ENCODE measurements at regions not wholly inside any gene's neighbourhood (a gene's known extent, or its start where the extent isn't known, plus 50 kb on each side); places are given as distances from the start of the nearest gene placed in this dataset.

DNA sequence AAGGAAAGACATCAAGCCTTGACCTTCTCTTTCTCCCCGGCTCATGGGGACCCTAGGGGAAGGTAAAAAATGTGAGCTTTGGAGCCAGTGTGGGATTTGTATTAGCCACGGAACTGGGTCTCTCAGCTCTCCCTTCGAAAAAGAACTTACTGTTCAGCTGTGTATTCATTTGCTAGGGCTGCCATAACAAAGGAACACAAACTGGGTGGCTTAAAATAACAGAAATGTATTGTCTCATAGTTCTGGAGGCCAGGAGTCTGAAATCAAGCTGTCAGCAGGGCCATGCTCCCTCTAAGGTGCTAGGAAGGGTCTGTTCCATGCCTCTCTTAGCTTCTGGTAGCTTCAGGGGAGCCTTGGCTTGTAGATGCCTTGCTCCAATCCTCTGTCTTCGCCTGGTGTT lies 83.5 kb upstream of the SLC2A1 start:
- Histone ChIP-seq H3K4me1 (ENCODE audit: control insufficient read depth, insufficient read depth, low read length) (0 out of 2 replicates have a peak, but pooled peaks cover 6% of the 10 kb centered on the region), H3K9me3 (ENCODE audit: control insufficient read depth, insufficient read depth, low read length) (no peaks in the 10 kb centered on the region), H3K4me3 (ENCODE audit: low read depth, low read length) (no peak overlapping the region), H3K36me3 (ENCODE audit: control insufficient read depth, insufficient read depth, low read length) (no peaks in the 10 kb centered on the region), H3K27ac (ENCODE audit: low read depth, low read length) (no peak overlapping the region), H3K9ac (ENCODE audit: low read depth, low read length) (no peak overlapping the region), H3K27me3 (ENCODE audit: control insufficient read depth, insufficient read depth, low read length) (no peaks in the 10 kb centered on the region)

DNA sequence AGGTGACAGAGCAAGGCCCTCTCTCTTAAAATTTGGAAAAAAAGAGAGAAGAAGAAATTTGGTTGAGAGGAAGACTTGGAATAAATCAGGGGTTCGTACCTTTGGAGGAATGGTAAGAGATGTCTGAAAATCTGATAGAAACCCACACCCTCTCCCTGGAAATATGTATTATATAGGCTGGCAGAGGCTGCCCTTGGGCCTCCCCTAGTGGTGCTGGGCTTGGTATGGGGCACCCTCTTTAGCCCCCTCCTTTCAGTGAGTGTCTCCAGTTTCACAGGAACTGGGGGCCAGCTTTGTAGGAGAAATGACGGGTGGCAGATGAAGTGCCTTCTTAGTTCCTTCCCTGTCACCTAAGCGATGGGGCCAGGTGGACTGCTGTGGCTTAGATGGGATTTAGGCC lies 82.9 kb upstream of the SLC2A1 start:
- Histone ChIP-seq H3K27me3 (ENCODE audit: control insufficient read depth, insufficient read depth, low read length) (no peaks in the 10 kb centered on the region), H3K9ac (ENCODE audit: low read depth, low read length) (no peak overlapping the region), H3K9me3 (ENCODE audit: control insufficient read depth, insufficient read depth, low read length) (no peaks in the 10 kb centered on the region), H3K36me3 (ENCODE audit: control insufficient read depth, insufficient read depth, low read length) (no peaks in the 10 kb centered on the region), H3K4me3 (ENCODE audit: low read depth, low read length) (no peak overlapping the region), H3K27ac (ENCODE audit: low read depth, low read length) (no peak overlapping the region), H3K4me1 (ENCODE audit: control insufficient read depth, insufficient read depth, low read length) (0 out of 2 replicates have a peak, but pooled peaks cover 6% of the 10 kb centered on the region)

DNA sequence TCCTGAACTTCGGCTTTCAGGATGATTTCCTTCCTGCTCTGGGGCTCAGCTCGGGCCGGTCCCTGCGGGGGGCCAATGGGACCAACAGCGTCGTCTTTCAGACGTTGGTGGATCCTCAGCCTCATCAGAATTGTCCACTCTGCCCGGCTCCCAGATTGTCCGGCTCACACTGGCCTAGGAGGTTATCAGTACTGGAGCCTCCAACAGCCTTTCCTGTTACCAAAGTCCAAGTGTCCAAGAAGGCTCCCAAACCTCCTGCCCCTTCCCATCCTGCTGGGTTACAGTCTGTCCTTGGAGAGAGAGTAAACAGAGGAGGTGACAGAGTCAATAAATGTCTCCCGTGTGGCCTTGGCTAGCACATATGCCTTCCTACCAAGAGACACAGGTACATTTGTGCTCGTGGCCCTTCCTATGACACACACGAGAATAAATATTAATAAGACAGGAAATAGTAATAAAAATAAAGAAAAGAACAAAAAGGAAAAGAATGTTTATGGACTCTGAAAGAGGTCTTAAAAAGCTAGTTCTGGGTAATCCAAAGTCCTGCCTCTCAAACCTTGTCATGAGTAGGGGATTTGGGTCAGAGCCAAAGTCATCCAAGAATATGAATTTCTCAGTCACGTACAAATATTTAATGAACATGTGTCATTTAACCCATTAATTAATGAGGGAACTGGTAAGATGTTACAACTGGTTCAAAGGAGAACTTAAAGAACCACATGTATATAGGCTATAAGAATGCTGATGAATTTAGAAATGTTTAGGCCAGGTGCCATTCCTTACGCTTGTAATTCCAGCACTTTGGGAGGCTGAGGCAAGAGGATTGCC lies 80.8 kb upstream of the SLC2A1 start:
- no peak overlapping the region for H3K27ac ChIP-seq (ENCODE audit: low read depth, low read length)
- H3K4me1 ChIP-seq (ENCODE audit: control insufficient read depth, insufficient read depth, low read length), result peaks cover 11% of the 10 kb centered on the region; the same call in 1 of the 2 replicates
- H3K9ac ChIP-seq (ENCODE audit: low read depth, low read length), result no peak overlapping the region
- no peaks in the 10 kb centered on the region for H3K36me3 ChIP-seq (ENCODE audit: control insufficient read depth, insufficient read depth, low read length)
- no peak overlapping the region for H3K4me3 ChIP-seq (ENCODE audit: low read depth, low read length)
- no peaks in the 10 kb centered on the region for H3K9me3 ChIP-seq (ENCODE audit: control insufficient read depth, insufficient read depth, low read length)
- H3K27me3 ChIP-seq (ENCODE audit: control insufficient read depth, insufficient read depth, low read length), result no peaks in the 10 kb centered on the region

- Histone ChIP-seq H3K4me3 (ENCODE audit: low read depth, low read length) (no peak overlapping the region), H3K27ac (ENCODE audit: low read depth, low read length) (no peak overlapping the region), H3K9ac (ENCODE audit: low read depth, low read length) (no peak overlapping the region), H3K4me1 (ENCODE audit: control insufficient read depth, insufficient read depth, low read length) (peaks cover 11% of the 10 kb centered on the region; the same call in 1 of the 2 replicates), H3K27me3 (ENCODE audit: control insufficient read depth, insufficient read depth, low read length) (no peaks in the 10 kb centered on the region), H3K9me3 (ENCODE audit: control insufficient read depth, insufficient read depth, low read length) (no peaks in the 10 kb centered on the region), H3K36me3 (ENCODE audit: control insufficient read depth, insufficient read depth, low read length) (no peaks in the 10 kb centered on the region)
Measured at GRCh38 chr1:43038232-43038935, 79.7 kb upstream of the SLC2A1 start.

- Histone ChIP-seq H3K4me3 (ENCODE audit: low read depth, low read length) (no peak overlapping the region), H3K27ac (ENCODE audit: low read depth, low read length) (no peak overlapping the region), H3K9ac (ENCODE audit: low read depth, low read length) (no peak overlapping the region), H3K4me1 (ENCODE audit: control insufficient read depth, insufficient read depth, low read length) (peaks cover 11% of the 10 kb centered on the region; the same call in 1 of the 2 replicates), H3K36me3 (ENCODE audit: control insufficient read depth, insufficient read depth, low read length) (no peaks in the 10 kb centered on the region), H3K27me3 (ENCODE audit: control insufficient read depth, insufficient read depth, low read length) (no peaks in the 10 kb centered on the region), H3K9me3 (ENCODE audit: control insufficient read depth, insufficient read depth, low read length) (no peaks in the 10 kb centered on the region)
Measured at GRCh38 chr1:43037466-43037865, 78.8 kb upstream of the SLC2A1 start.

DNA sequence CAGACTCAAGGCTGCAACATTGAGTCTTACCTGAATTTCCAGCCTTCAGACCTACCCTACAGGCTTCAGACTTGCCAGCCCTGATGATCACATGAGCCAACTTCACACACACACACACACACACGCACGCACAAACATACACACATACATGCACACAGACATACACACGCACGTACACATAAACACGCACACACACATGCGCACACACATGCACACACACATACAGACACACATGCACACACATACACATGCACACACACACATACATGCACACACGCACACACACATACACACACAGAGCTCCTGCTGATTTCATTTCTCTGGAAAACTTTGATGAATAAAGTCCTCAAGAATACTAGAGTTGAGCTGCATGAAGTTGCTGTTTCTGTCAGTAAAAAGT lies 78.3 kb upstream of the SLC2A1 start:
- Histone ChIP-seq H3K9me3 (ENCODE audit: control insufficient read depth, insufficient read depth, low read length) (no peaks in the 10 kb centered on the region), H3K4me3 (ENCODE audit: low read depth, low read length) (no peak overlapping the region), H3K27ac (ENCODE audit: low read depth, low read length) (no peak overlapping the region), H3K36me3 (ENCODE audit: control insufficient read depth, insufficient read depth, low read length) (no peaks in the 10 kb centered on the region), H3K4me1 (ENCODE audit: control insufficient read depth, insufficient read depth, low read length) (peaks cover 11% of the 10 kb centered on the region; the same call in 1 of the 2 replicates), H3K9ac (ENCODE audit: low read depth, low read length) (no peak overlapping the region), H3K27me3 (ENCODE audit: control insufficient read depth, insufficient read depth, low read length) (no peaks in the 10 kb centered on the region)

DNA sequence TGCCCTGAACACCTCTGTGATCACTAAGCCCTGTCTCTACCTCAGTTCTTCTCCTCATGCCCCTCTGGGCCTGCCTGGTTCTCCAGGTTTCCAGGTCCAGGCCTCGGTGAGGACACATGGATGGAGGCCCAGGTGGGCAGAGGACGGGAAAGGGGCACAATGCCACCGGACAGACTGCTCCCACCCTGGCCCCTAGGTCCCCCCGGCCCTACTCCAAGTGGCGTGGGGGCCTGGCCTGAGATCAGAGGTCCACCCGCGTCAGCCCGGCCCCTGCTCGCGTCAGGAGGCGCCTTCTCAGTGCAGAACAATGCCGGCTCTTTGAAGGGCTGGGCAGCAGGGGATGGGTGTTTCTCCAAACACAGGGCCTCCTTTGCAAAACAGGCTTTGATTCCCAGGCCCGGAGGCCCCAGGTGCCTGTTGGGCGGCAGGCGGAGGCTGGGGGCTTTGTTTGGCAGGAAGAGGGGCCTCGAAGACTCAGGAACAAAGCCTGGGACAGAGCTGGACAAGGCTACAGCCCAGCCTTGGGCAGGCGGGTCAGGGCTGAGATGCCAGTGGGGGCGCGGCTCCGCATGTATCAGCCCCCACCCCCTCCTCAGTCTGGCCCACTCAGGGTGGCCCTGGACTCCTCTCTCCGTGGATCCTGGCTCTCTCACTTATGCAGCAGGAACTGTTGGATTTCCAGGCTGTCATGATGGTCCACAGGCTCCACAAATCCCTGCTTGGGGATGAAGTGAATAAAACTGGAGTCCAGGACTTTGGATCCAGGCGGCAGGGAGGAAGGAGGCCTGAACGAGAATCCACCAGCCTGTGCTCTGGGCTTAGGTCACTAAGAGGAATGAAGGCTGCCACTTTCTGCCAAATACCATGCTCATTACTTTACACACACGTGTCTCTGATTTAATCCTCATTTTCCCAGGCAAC lies 77.4 kb upstream of the SLC2A1 start:
- no peaks in the 10 kb centered on the region for H3K9me3 ChIP-seq (ENCODE audit: control insufficient read depth, insufficient read depth, low read length)
- no peak overlapping the region for H3K4me3 ChIP-seq (ENCODE audit: low read depth, low read length)
- no peaks in the 10 kb centered on the region for H3K27me3 ChIP-seq (ENCODE audit: control insufficient read depth, insufficient read depth, low read length)
- no peak overlapping the region for H3K9ac ChIP-seq (ENCODE audit: low read depth, low read length)
- H3K36me3 ChIP-seq (ENCODE audit: control insufficient read depth, insufficient read depth, low read length), result no peaks in the 10 kb centered on the region
- H3K27ac ChIP-seq (ENCODE audit: low read depth, low read length), result no peak overlapping the region
- H3K4me1 ChIP-seq (ENCODE audit: control insufficient read depth, insufficient read depth, low read length), result peaks cover 11% of the 10 kb centered on the region; the same call in 1 of the 2 replicates

GRCh38 chr1:43034778-43035177 lies 76.1 kb upstream of the SLC2A1 start:
- H3K4me3 ChIP-seq (ENCODE audit: low read depth, low read length), result no peak overlapping the region
- H3K27ac ChIP-seq (ENCODE audit: low read depth, low read length), result no peak overlapping the region
- H3K4me1 ChIP-seq (ENCODE audit: control insufficient read depth, insufficient read depth, low read length), result peaks cover 11% of the 10 kb centered on the region; the same call in 1 of the 2 replicates
- no peaks in the 10 kb centered on the region for H3K36me3 ChIP-seq (ENCODE audit: control insufficient read depth, insufficient read depth, low read length)
- H3K9ac ChIP-seq (ENCODE audit: low read depth, low read length), result no peak overlapping the region
- H3K27me3 ChIP-seq (ENCODE audit: control insufficient read depth, insufficient read depth, low read length), result no peaks in the 10 kb centered on the region
- H3K9me3 ChIP-seq (ENCODE audit: control insufficient read depth, insufficient read depth, low read length), result no peaks in the 10 kb centered on the region

DNA sequence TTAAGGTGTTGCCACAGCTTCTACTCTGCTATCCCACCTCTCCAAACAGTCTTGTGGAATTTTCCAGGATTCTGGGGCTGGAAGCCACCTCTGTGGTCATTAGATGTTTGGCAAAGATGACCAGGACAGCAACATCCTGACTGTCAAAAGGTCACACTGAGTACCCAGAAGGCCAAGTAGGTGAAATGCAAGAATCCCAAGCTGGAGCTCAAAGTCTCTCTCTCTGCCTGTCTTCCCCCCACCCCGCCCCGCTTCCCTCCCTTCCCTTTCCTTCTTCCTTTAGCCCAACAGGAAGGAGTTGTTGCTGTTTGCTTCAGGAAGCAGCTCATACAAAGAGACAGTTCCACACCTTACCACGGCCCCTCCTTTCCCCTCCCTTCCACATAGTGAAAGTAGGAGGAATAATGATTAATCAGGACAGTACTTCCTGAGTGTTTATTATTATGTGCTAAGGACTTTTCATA lies 75.6 kb upstream of the SLC2A1 start:
- Histone ChIP-seq H3K4me1 (ENCODE audit: control insufficient read depth, insufficient read depth, low read length) (peaks cover 9% of the 10 kb centered on the region; the same call in 1 of the 2 replicates), H3K27ac (ENCODE audit: low read depth, low read length) (no peak overlapping the region), H3K27me3 (ENCODE audit: control insufficient read depth, insufficient read depth, low read length) (no peaks in the 10 kb centered on the region), H3K4me3 (ENCODE audit: low read depth, low read length) (no peak overlapping the region), H3K9me3 (ENCODE audit: control insufficient read depth, insufficient read depth, low read length) (no peaks in the 10 kb centered on the region), H3K36me3 (ENCODE audit: control insufficient read depth, insufficient read depth, low read length) (no peaks in the 10 kb centered on the region), H3K9ac (ENCODE audit: low read depth, low read length) (no peak overlapping the region)

DNA sequence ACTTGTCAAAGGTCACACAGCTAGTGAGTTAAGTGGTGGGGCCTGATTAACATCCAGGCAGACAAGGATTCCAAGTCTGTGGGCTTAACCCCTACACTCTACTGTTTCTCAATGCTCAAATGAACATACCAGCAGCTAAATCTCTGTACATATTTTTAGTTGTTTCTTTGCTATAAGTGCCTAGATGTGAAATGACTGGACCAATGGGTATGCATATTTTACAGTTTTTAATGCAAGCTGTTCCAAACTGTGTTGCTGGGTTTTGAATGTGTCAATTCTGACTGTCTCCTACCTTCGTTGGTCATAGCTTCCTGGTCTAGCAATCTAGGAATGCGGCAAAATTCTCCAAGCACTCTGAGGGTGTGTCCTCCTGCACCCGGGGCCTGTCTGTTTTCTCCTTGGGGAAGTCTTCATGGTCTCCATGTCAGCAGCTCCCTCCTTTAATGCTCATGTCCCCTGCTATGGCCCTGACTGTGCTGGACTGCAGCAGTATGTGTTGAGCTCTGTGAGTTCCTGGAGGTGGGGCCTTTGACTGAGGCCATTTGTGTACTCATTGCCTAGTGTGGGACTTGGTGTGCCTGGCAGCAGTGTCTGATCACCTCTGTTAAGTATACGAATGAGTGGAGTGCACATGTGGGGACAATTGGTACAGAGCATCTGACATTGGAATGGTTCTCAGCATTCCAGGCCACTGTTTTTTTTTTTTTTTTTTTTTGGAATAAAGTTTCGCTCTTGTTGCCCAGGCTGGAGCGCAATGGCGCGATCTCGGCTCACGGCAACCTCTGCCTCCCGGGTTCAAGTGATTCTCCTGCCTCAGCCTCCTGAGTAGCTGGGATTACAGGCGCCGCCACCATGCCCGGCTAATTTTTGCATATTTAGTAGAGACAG lies 72.9 kb upstream of the SLC2A1 start:
- no peak overlapping the region for H3K27ac ChIP-seq (ENCODE audit: low read depth, low read length)
- no peaks in the 10 kb centered on the region for H3K27me3 ChIP-seq (ENCODE audit: control insufficient read depth, insufficient read depth, low read length)
- no peaks in the 10 kb centered on the region for H3K9me3 ChIP-seq (ENCODE audit: control insufficient read depth, insufficient read depth, low read length)
- no peak overlapping the region for H3K4me3 ChIP-seq (ENCODE audit: low read depth, low read length)
- no peaks in the 10 kb centered on the region for H3K36me3 ChIP-seq (ENCODE audit: control insufficient read depth, insufficient read depth, low read length)
- H3K4me1 ChIP-seq (ENCODE audit: control insufficient read depth, insufficient read depth, low read length), result peaks cover 6% of the 10 kb centered on the region; the same call in 1 of the 2 replicates
- no peak overlapping the region for H3K9ac ChIP-seq (ENCODE audit: low read depth, low read length)
